Sigmoid colon (tissue), 3 donors: ENCODE measurements at regions not wholly inside any gene's neighbourhood (a gene's known extent, or its start where the extent isn't known, plus 50 kb on each side); places are given as distances from the start of the nearest gene placed in this dataset.

Experiments used
- POLR2A ChIP-seq, 2 donors: fragments of 450-650 bp; IDR thresholded peaks; one replicate each; pipeline ENCODE4 v1.6.1; 2016; ENCODE audit warnings: antibody characterized with exemption in 2 of 2, mild to moderate bottlenecking in 2 of 2, moderate library complexity in 2 of 2
- TF ChIP-seq, protein P1 (sequence below), 4 experiments: fragments of 450-650 bp in 3 of 4; fragments of 200-600 bp in 1 of 4; IDR thresholded peaks; one replicate each; pipeline ENCODE4 v1.5.1; 2016 to 2019; ENCODE audit warnings: antibody characterized with exemption in 4 of 4, mild to moderate bottlenecking in 3 of 4, moderate library complexity in 2 of 4

DNA sequence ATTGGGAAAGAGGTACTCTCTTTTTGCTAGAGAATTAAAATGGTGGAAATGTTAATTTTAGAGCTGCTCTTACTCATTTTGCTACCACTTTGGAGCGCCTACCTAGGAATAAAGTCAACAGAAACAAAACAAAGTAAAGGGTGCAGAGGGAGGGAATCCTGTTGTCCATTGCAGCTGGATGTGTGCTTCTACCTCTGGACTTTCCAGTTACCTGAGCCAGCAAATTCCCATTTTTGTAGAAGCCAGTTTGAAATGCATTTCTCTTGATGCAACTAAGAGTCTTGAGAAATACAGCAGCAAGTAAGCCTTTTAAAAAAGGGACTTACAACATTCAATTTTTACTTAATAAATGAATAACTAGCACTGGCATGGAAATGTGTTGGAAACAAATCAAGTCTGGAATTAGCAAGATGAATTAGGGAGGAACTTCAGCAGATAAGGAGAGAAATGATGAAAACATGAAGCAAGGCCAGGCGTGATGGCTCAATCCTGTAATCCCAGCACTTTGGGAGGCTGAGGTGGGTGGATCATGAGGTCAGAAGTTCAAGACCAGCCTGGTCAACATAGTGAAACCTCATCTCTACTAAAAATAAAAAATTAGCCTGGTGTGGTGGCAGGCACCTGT is 113.5 kb upstream of the CTTNBP2 start:
- no peak for TF ChIP-seq POLR2A (IDR thresholded peaks at IDR 0.05)
- TF ChIP-seq, protein P1, sequence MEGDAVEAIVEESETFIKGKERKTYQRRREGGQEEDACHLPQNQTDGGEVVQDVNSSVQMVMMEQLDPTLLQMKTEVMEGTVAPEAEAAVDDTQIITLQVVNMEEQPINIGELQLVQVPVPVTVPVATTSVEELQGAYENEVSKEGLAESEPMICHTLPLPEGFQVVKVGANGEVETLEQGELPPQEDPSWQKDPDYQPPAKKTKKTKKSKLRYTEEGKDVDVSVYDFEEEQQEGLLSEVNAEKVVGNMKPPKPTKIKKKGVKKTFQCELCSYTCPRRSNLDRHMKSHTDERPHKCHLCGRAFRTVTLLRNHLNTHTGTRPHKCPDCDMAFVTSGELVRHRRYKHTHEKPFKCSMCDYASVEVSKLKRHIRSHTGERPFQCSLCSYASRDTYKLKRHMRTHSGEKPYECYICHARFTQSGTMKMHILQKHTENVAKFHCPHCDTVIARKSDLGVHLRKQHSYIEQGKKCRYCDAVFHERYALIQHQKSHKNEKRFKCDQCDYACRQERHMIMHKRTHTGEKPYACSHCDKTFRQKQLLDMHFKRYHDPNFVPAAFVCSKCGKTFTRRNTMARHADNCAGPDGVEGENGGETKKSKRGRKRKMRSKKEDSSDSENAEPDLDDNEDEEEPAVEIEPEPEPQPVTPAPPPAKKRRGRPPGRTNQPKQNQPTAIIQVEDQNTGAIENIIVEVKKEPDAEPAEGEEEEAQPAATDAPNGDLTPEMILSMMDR (IDR thresholded peaks at IDR 0.05), result no peak
